Caco-2 (cell line): ENCODE measurements at regions not wholly inside any gene's neighbourhood (a gene's known extent, or its start where the extent isn't known, plus 50 kb on each side); places are given as distances from the start of the nearest gene placed in this dataset.

Experiments
- BruUV-seq: library from RNA; stranded (reverse); fragments of 400-500 nt; replicated peaks from 2 replicates; lab custom pipeline; 2021; lab: Mats Ljungman, UMichigan
- CTCF ChIA-PET: fragments of 300-600 bp; sonication (Branson Sonifier 250); formaldehyde crosslinking; loops from one replicate; lab custom pipeline; 2022; ENCODE audit warnings: antibody characterized with exemption; lab: Charles Lee
- POLR2A ChIA-PET: fragments of 300-600 bp; sonication (Branson Sonifier 250); formaldehyde crosslinking; loops from one replicate; lab custom pipeline; 2022; ENCODE audit warnings: antibody characterized with exemption; lab: Charles Lee
- DNase-seq, 2 experiments: peaks; one replicate each; pipeline versions ENCODE4 v3.0.0 to v3.0.0-alpha.2; 2020 to 2022
- H3K27me3 ChIP-seq: replicated peaks from 2 replicates; pipeline ENCODE4 v1.6.0; 2011; ENCODE audit warnings: low read length; ENCODE audit not compliant: control insufficient read depth, insufficient read depth
- H3K36me3 ChIP-seq: 2 replicates; pipeline ENCODE4 v1.5.1; 2011; ENCODE audit warnings: low read length; ENCODE audit not compliant: control insufficient read depth, insufficient read depth
- H3K4me1 ChIP-seq: fragments of 250-450 bp; sonication (Bioruptor Pico); 2 replicates; pipeline ENCODE4 v1.5.1; 2020; ENCODE audit warnings: mild to moderate bottlenecking
- H3K4me3 ChIP-seq: 2 replicates; pipeline ENCODE4 v1.5.1; 2011; ENCODE audit warnings: low read depth, mild to moderate bottlenecking, control low read depth, low read length
- H3K9me3 ChIP-seq: fragments of 250-450 bp; sonication (Bioruptor Pico); 2 replicates; pipeline ENCODE4 v1.5.1; 2020; ENCODE audit warnings: mild to moderate bottlenecking, moderate library complexity
- H3K27ac Mint-ChIP-seq: one replicate; pipeline ENCODE4 v1.8.0; 2022; ENCODE audit warnings: mixed read lengths; ENCODE audit not compliant: unreplicated experiment
- H3K27me3 Mint-ChIP-seq: one replicate; pipeline ENCODE4 v1.8.0; 2022; ENCODE audit warnings: mixed read lengths; ENCODE audit not compliant: insufficient read depth, unreplicated experiment
- H3K36me3 Mint-ChIP-seq: one replicate; pipeline ENCODE4 v1.8.0; 2022; ENCODE audit warnings: mild to moderate bottlenecking, mixed read lengths; ENCODE audit not compliant: insufficient read depth, unreplicated experiment
- H3K4me1 Mint-ChIP-seq: one replicate; pipeline ENCODE4 v1.8.0; 2022; ENCODE audit warnings: low read depth, mixed read lengths; ENCODE audit not compliant: unreplicated experiment
- H3K4me3 Mint-ChIP-seq: one replicate; pipeline ENCODE4 v1.8.0; 2022; ENCODE audit warnings: mild to moderate bottlenecking, moderate library complexity, mixed read lengths; ENCODE audit not compliant: unreplicated experiment
- H3K9me3 Mint-ChIP-seq: one replicate; pipeline ENCODE4 v1.8.0; 2022; ENCODE audit warnings: mixed read lengths; ENCODE audit not compliant: unreplicated experiment
- intact Hi-C: fragments of 100-400 bp; cut with micrococcal nuclease; formaldehyde crosslinking; loops from one replicate; pipeline ENCODE4 v1.10.0; 2022; ENCODE audit not compliant: unreplicated experiment
- TF ChIP-seq, protein P1 (sequence below), 2 experiments: fragments of 200-600 bp in 1 of 2; IDR thresholded peaks; 1 replicate in 1 of 2; 2 replicates in 1 of 2; pipeline versions ENCODE4 v1.5.1 to v1.8.0; 2011 to 2022; ENCODE audit warnings: antibody characterized with exemption in 1 of 2, control low read depth in 1 of 2, inconsistent platforms in 1 of 2, low read depth in 1 of 2, low read length in 1 of 2, mild to moderate bottlenecking in 1 of 2, moderate library complexity in 1 of 2; ENCODE audit not compliant: insufficient read depth in 1 of 2, severe bottlenecking in 1 of 2, unreplicated experiment in 1 of 2

DNA sequence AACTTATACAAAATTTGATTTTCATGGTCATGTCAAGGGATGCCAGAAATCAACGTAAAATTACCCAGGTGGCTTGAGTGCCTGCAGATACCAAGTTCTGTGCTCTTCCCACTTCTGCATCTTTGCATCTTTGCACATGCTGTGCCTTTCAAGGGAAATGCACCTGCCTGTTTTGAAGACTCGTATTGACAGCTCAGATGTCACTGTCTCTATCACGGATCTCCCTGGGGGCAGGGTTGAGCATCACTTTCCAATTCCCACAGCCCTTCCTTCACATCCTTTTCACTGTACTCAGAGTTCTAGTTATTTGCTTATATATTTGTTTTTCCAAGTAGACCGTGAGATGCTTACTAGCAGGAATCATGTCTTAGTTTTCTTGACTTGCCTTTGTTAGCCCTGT lies 274.2 kb downstream of the CDH26 start:
- CTCF ChIA-PET, result no interaction called here

DNA sequence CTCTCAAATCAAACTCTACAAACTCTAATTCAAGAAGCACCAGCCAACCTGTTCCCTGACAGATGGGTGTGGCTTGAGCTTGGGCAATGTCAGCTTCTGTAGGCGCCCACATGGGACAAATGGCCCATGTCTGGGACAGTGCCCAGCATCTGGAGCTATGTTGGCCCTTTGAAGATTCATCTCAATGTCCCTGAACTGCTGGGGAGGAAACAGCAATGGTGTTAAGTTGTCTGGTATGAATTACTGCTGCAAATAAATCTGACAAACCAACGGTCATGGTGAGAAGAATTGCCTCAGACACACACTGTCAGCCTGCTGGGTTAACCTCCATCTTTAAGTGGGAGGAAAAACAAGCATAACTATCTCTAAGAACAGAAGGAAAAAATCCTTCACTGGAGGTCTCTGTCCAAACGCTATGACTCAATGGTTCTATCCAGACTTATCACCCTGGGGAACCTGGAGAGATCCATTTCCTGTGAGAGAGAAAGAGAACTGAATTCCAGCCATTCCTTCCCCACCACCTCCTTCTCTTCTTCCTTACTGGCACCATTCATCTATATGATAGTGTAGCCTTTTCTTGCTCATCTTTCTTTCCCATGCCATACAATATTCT lies 274.9 kb downstream of the CDH26 start:
- POLR2A ChIA-PET, result no interaction called here
- Histone ChIP-seq H3K27me3 (peaks cover 1% of the 10 kb centered on the region), H3K4me3 (no peak overlapping the region), H3K4me1 (no peaks in the 10 kb centered on the region), H3K9me3 (no peaks in the 10 kb centered on the region; the same call in 1 of the 2 replicates), H3K36me3 (no peaks in the 10 kb centered on the region)
- Mint-ChIP-seq H3K9me3 (peaks cover 11% of the 10 kb centered on the region), H3K36me3 (no peaks in the 10 kb centered on the region), H3K27ac (no peak overlapping the region), H3K4me3 (no peak overlapping the region), H3K4me1 (no peaks in the 10 kb centered on the region), H3K27me3 (peaks cover 14% of the 10 kb centered on the region)
- intact Hi-C loops, result no loop called here
- TF ChIP-seq, protein P1, sequence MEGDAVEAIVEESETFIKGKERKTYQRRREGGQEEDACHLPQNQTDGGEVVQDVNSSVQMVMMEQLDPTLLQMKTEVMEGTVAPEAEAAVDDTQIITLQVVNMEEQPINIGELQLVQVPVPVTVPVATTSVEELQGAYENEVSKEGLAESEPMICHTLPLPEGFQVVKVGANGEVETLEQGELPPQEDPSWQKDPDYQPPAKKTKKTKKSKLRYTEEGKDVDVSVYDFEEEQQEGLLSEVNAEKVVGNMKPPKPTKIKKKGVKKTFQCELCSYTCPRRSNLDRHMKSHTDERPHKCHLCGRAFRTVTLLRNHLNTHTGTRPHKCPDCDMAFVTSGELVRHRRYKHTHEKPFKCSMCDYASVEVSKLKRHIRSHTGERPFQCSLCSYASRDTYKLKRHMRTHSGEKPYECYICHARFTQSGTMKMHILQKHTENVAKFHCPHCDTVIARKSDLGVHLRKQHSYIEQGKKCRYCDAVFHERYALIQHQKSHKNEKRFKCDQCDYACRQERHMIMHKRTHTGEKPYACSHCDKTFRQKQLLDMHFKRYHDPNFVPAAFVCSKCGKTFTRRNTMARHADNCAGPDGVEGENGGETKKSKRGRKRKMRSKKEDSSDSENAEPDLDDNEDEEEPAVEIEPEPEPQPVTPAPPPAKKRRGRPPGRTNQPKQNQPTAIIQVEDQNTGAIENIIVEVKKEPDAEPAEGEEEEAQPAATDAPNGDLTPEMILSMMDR (IDR thresholded peaks at IDR 0.05; ENCODE audit: insufficient read depth in 1 of 2, low read depth in 1 of 2, low read length in 1 of 2, severe bottlenecking in 1 of 2, unreplicated experiment in 1 of 2), result no peak
- no TSS peak for BruUV-seq
- no peak for DNase-seq
- CTCF ChIA-PET, result no interaction called here

More for the DNA sequence above, 274.2 kb downstream of the CDH26 start:
- H3K27me3 Mint-ChIP-seq, result peaks cover 12% of the 10 kb centered on the region
- Histone ChIP-seq H3K4me1 (no peaks in the 10 kb centered on the region), H3K4me3 (no peak overlapping the region), H3K27me3 (no peaks in the 10 kb centered on the region), H3K36me3 (no peaks in the 10 kb centered on the region), H3K9me3 (peaks cover under 1% of the 10 kb centered on the region; the same call in 1 of the 2 replicates)
- POLR2A ChIA-PET, result no interaction called here
- no TSS peak for BruUV-seq
- no peak overlapping the region for H3K27ac Mint-ChIP-seq
- no peak overlapping the region for H3K4me3 Mint-ChIP-seq
- H3K4me1 Mint-ChIP-seq, result no peaks in the 10 kb centered on the region
- peaks cover 11% of the 10 kb centered on the region for H3K9me3 Mint-ChIP-seq
- no peak for DNase-seq
- intact Hi-C loops, result no loop called here
- no peaks in the 10 kb centered on the region for H3K36me3 Mint-ChIP-seq
- TF ChIP-seq, protein P1 (IDR thresholded peaks at IDR 0.05; ENCODE audit: insufficient read depth in 1 of 2, low read depth in 1 of 2, low read length in 1 of 2, severe bottlenecking in 1 of 2, unreplicated experiment in 1 of 2), result no peak

DNA sequence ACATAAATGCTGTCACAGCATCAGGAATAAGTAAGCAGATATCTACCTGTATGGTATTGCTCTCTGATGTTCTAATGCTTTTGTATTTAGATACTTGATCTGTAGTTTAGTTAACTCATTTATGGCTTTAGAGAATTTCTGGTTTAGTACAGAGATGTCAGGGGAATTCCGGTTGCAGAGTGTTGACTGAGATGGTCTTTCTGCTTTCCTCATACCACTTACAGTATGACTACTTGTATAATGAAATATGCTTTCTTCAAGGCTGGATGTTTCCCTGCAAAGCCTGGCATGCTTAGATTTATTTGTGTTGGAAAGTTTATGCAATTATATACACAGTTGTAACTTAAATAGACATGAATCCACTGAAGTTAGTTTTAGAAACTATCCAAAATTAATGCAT lies 278.4 kb downstream of the CDH26 start:
- Histone ChIP-seq H3K9me3 (no peaks in the 10 kb centered on the region), H3K4me1 (no peaks in the 10 kb centered on the region), H3K27me3 (peaks cover 3% of the 10 kb centered on the region), H3K4me3 (no peak overlapping the region), H3K36me3 (no peaks in the 10 kb centered on the region)
- intact Hi-C loops, result no loop called here
- Mint-ChIP-seq H3K4me1 (no peaks in the 10 kb centered on the region), H3K9me3 (no peaks in the 10 kb centered on the region), H3K36me3 (no peaks in the 10 kb centered on the region), H3K4me3 (no peak overlapping the region), H3K27ac (no peak overlapping the region), H3K27me3 (peaks cover 26% of the 10 kb centered on the region)
- ChIA-PET POLR2A (no interaction called here), CTCF (no interaction called here)
- TF ChIP-seq, protein P1 (IDR thresholded peaks at IDR 0.05; ENCODE audit: insufficient read depth in 1 of 2, low read depth in 1 of 2, low read length in 1 of 2, severe bottlenecking in 1 of 2, unreplicated experiment in 1 of 2), result no peak
- BruUV-seq, result no TSS peak
- DNase-seq, result no peak
